HFF-Myc (cell line): ENCODE measurements at regions not wholly inside any gene's neighbourhood (a gene's known extent, or its start where the extent isn't known, plus 50 kb on each side); places are given as distances from the start of the nearest gene placed in this dataset.

Experiments used
- DNase-seq: peaks from one replicate; pipeline ENCODE4 v3.0.0-alpha.2; 2011; ENCODE audit warnings: low read depth; ENCODE audit errors: extremely low read depth
- H3K4me3 ChIP-seq: replicated peaks from 2 replicates; pipeline ENCODE4 v1.5.1; 2011; ENCODE audit warnings: low read depth, mild to moderate bottlenecking, control low read depth, low read length
- TF ChIP-seq, protein P1 (sequence below): IDR thresholded peaks from 2 replicates; pipeline ENCODE4 v1.5.1; 2012; ENCODE audit warnings: mild to moderate bottlenecking, low read depth, low read length, control low read depth; ENCODE audit errors: missing control alignments

DNA sequence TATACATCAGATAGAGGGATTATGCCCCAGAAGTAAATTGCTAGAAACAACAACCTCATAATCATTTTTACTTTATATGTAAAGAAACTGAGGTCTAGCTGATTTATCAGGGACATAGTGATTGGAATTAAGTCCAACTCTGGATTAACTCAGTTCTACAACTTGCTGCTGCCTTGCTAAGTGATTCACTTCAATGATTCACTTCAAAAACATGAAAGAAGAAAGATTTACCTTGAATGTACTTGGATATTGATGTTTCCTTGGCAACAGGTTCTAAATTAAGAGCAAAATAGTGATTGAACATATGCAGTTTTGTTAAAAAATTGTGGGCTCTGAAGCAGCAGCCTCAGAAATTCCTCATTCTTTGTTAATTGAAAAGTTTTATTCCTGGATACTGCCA lies 99.8 kb upstream of the H2AZ1 start:
- no peak overlapping the region for H3K4me3 ChIP-seq
- no peak for DNase-seq
- TF ChIP-seq, protein P1, sequence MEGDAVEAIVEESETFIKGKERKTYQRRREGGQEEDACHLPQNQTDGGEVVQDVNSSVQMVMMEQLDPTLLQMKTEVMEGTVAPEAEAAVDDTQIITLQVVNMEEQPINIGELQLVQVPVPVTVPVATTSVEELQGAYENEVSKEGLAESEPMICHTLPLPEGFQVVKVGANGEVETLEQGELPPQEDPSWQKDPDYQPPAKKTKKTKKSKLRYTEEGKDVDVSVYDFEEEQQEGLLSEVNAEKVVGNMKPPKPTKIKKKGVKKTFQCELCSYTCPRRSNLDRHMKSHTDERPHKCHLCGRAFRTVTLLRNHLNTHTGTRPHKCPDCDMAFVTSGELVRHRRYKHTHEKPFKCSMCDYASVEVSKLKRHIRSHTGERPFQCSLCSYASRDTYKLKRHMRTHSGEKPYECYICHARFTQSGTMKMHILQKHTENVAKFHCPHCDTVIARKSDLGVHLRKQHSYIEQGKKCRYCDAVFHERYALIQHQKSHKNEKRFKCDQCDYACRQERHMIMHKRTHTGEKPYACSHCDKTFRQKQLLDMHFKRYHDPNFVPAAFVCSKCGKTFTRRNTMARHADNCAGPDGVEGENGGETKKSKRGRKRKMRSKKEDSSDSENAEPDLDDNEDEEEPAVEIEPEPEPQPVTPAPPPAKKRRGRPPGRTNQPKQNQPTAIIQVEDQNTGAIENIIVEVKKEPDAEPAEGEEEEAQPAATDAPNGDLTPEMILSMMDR: no peak

DNA sequence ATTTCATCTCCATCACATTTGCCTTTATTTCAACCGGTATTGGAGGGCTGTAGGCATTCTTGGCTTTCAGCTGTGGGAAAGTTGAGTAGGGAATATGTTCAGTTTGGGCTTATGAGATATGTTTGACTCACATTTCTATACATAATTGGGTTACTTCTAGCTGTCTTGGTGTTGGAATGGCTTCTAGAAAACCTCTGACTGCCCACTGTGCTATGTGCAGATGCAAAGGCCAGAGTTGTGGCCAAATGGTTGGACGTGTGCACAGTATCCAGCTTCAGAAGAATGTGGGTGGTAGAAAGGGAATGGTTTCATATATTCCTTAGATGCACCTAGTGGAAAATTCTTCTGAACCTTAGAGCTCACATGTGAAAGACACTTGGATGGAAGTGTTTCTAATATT lies 92.6 kb upstream of the H2AZ1 start:
- DNase-seq: no peak
- H3K4me3 ChIP-seq: no peak overlapping the region
- TF ChIP-seq, protein P1: no peak

DNA sequence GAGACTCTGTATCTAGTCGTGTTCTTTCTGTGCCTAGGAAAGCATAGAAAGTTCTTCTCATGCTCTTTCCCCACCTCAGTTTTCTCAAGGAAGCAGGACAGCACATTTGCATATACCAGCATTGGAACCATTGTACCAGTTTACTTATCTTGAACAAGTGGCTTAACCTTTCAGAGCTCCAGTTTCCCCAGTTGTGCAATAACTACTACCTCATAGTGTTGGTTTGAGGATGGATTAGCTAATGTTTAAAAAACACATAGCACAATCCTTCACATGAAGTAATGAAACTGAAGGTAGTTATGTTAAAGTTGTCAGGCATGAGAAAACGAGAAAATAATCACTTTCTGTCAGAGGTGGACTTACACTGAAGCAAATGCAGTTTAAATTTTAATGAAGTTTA lies 92.2 kb upstream of the H2AZ1 start:
- H3K4me3 ChIP-seq: no peak overlapping the region
- TF ChIP-seq, protein P1: no peak
- no peak for DNase-seq

DNA sequence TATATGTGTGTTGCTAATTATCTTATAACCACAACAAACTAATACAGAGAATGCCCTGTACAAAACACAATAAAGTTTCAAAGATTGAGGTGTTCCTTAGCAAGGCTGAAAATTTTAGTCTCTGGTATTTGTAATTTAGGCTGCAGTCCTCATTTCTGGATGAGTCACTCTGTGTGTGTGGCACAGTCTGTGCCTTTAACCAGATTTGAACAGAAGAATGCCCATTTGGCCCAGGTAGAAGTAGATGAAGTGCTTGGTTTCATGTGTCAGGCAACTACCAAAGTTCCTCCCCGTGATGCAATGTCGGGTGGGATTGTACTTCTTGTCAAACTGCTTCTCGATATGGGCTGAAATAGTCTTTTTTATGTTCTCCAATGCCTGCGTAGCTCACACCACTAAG lies 91.6 kb upstream of the H2AZ1 start:
- TF ChIP-seq, protein P1: no peak
- H3K4me3 ChIP-seq: no peak overlapping the region
- DNase-seq: no peak

DNA sequence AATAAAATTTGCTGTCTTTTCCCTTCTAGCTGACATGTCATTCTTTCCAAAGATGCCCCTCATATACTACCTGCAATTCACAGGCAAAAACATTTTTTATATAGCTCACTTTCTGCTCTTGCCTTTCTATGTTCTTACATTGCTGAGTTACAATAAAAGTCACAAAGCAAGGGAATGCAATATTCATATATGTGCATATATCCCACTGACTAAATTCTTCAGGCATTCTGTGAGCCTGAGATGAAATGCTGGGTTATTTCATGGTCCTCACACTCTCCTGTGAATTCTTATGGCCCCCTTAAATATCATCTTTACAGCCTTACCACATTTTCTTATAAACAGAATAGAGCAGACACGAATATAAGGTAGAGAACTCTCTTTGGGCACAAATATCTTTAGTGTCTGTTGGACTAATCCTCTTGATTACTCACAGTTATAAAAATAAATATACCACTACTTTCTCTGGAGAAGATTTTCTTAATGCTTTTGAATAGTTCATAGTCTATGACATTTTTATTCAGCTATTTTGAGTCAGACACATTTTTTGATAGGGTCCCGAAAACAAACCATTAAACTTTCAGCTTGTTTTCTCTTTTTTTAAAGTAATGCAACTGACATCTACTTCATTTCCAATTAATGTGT lies 84.1 kb upstream of the H2AZ1 start:
- TF ChIP-seq, protein P1: no peak
- H3K4me3 ChIP-seq: no peak overlapping the region
- no peak for DNase-seq

DNA sequence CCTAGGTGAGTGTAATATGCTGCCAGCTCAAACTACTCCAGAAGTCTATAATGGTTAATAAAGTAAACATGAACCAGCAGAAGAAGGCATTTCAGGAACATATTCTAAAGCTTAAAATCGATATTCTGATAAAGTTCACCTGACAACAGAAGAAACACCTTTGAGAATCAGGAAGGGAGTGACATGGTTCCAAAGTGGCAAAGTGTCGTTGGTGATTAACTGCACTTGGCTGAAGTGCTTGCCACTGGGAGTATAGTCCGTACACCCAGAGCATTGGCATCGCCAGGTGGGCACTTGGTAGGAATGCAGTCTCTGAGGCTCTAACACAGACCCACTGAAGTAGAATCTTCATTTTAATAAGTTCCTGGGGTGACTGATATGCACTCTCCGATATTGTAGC lies 76.0 kb upstream of the H2AZ1 start:
- TF ChIP-seq, protein P1: no peak
- H3K4me3 ChIP-seq: no peak overlapping the region
- no peak for DNase-seq

DNA sequence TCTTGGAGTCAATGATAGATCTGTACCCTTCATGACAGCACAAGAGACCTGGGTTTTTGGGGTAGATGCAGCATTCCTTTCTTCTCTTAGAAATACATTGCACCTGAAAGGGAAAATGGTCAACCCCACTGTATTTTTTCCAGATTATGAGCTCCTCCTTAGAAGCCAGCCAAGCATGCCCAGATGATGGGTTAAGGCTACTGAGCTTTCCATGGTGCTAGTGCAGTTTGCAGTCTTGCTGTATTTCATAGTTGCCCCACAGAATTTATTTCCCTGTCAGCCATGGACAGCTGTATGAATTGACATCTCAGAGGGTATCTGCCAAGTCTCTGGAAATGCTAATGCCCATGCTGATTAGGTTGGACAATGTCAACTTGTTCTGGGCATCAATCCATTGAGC lies 73.7 kb upstream of the H2AZ1 start:
- no peak overlapping the region for H3K4me3 ChIP-seq
- no peak for DNase-seq
- TF ChIP-seq, protein P1: no peak
